ENCODE measurements at regions not wholly inside any gene's neighbourhood (a gene's known extent, or its start where the extent isn't known, plus 50 kb on each side); places are given as distances from the start of the nearest gene placed in this dataset.

- TF ChIP-seq EGR1 (IDR thresholded peaks at IDR 0.05) = no peak
- no peak for TF ChIP-seq FOXM1 (IDR thresholded peaks at IDR 0.05; ENCODE audit: borderline replicate concordance, low read depth)
- TF ChIP-seq USF1 (IDR thresholded peaks at IDR 0.05) = no peak
- TF ChIP-seq TAF1 (IDR thresholded peaks at IDR 0.05; ENCODE audit: low read depth) = no peak
- TF ChIP-seq CREB1 (IDR thresholded peaks at IDR 0.05; ENCODE audit: low read depth) = no peak
- TF ChIP-seq REST (IDR thresholded peaks at IDR 0.05; ENCODE audit: low read depth) = no peak
- no peak for TF ChIP-seq ZBTB7A (IDR thresholded peaks at IDR 0.05; ENCODE audit: low read depth)
- no peak for TF ChIP-seq EP300 (IDR thresholded peaks at IDR 0.05; ENCODE audit: borderline replicate concordance)
- no peak for TF ChIP-seq TEAD4 (IDR thresholded peaks at IDR 0.05)
- TF ChIP-seq RAD21 (IDR thresholded peaks at IDR 0.05; ENCODE audit: low read depth) = no peak
- TF ChIP-seq CEBPB (IDR thresholded peaks at IDR 0.05) = no peak
- TF ChIP-seq NFIC (IDR thresholded peaks at IDR 0.05) = no peak
Observed at GRCh38 chr21:39118604-39119215, 64.5 kb downstream of the PSMG1 start.

GRCh38 chr21:39118061-39118460, 65.2 kb downstream of the PSMG1 start:
- no peak for TF ChIP-seq FOXM1 (IDR thresholded peaks at IDR 0.05; ENCODE audit: borderline replicate concordance, low read depth)
- no peak for TF ChIP-seq TAF1 (IDR thresholded peaks at IDR 0.05; ENCODE audit: low read depth)
- no peak for TF ChIP-seq CREB1 (IDR thresholded peaks at IDR 0.05; ENCODE audit: low read depth)

- TF ChIP-seq CREB1 (IDR thresholded peaks at IDR 0.05; ENCODE audit: low read depth) = no peak
- TF ChIP-seq TCF12 (IDR thresholded peaks at IDR 0.05; ENCODE audit: low read depth) = no peak
- no peak for TF ChIP-seq FOXM1 (IDR thresholded peaks at IDR 0.05; ENCODE audit: borderline replicate concordance, low read depth)
- no peak for TF ChIP-seq USF1 (IDR thresholded peaks at IDR 0.05)
- TF ChIP-seq ZBTB7A (IDR thresholded peaks at IDR 0.05; ENCODE audit: low read depth) = no peak
- TF ChIP-seq EP300 (IDR thresholded peaks at IDR 0.05; ENCODE audit: borderline replicate concordance) = no peak
- no peak for TF ChIP-seq EGR1 (IDR thresholded peaks at IDR 0.05)
- no peak for TF ChIP-seq YY1 (IDR thresholded peaks at IDR 0.05; ENCODE audit: low read depth)
- TF ChIP-seq REST (IDR thresholded peaks at IDR 0.05; ENCODE audit: low read depth) = no peak
- no peak for TF ChIP-seq TEAD4 (IDR thresholded peaks at IDR 0.05)
- TF ChIP-seq CEBPB (IDR thresholded peaks at IDR 0.05) = no peak
Observed at GRCh38 chr21:39117440-39117970, 65.7 kb downstream of the PSMG1 start.

GRCh38 chr21:39116761-39117439, 66.4 kb downstream of the PSMG1 start:
- TF ChIP-seq FOXM1 (IDR thresholded peaks at IDR 0.05; ENCODE audit: borderline replicate concordance, low read depth) (no peak), TCF12 (IDR thresholded peaks at IDR 0.05; ENCODE audit: low read depth) (no peak), USF1 (IDR thresholded peaks at IDR 0.05) (no peak)

GRCh38 chr21:39115576-39116235, 67.5 kb downstream of the PSMG1 start:
- TF ChIP-seq NFIC (IDR thresholded peaks at IDR 0.05) (no peak), MAX (IDR thresholded peaks at IDR 0.05) (no peak), CREB1 (IDR thresholded peaks at IDR 0.05; ENCODE audit: low read depth) (no peak), YY1 (IDR thresholded peaks at IDR 0.05; ENCODE audit: low read depth) (no peak), TCF12 (IDR thresholded peaks at IDR 0.05; ENCODE audit: low read depth) (no peak; the same call in 1 of the 2 replicates), FOXM1 (IDR thresholded peaks at IDR 0.05; ENCODE audit: borderline replicate concordance, low read depth) (no peak), EGR1 (IDR thresholded peaks at IDR 0.05) (no peak), ZBTB7A (IDR thresholded peaks at IDR 0.05; ENCODE audit: low read depth) (no peak), CEBPB (IDR thresholded peaks at IDR 0.05) (no peak), RAD21 (IDR thresholded peaks at IDR 0.05; ENCODE audit: low read depth) (no peak), REST (IDR thresholded peaks at IDR 0.05; ENCODE audit: low read depth) (no peak), TAF1 (IDR thresholded peaks at IDR 0.05; ENCODE audit: low read depth) (no peak), EP300 (IDR thresholded peaks at IDR 0.05; ENCODE audit: borderline replicate concordance) (no peak), USF1 (IDR thresholded peaks at IDR 0.05) (no peak), TEAD4 (IDR thresholded peaks at IDR 0.05) (no peak)

All from Ishikawa (cell line).